Uterus (tissue), 3 donors: ENCODE measurements at regions not wholly inside any gene's neighbourhood (a gene's known extent, or its start where the extent isn't known, plus 50 kb on each side); places are given as distances from the start of the nearest gene placed in this dataset.

Experiments
- DNase-seq, 2 donors: peaks; one replicate each; pipeline ENCODE4 v3.0.0-alpha.2; 2019 to 2020
- H3K27ac ChIP-seq, 2 donors: fragments of 200-600 bp; sonication (generic); 1 replicate in 1 of 2; 2 replicates in 1 of 2; pipeline ENCODE4 v1.5.1; 2016 to 2018
- H3K27me3 ChIP-seq, 2 donors: fragments of 200-600 bp; sonication (generic); one replicate each; pipeline ENCODE4 v1.5.1; 2018 to 2019; ENCODE audit warnings: control low read depth in 1 of 2
- H3K36me3 ChIP-seq, 2 donors: fragments of 200-600 bp; sonication (generic); one replicate each; pipeline ENCODE4 v1.5.1; 2019; ENCODE audit warnings: control low read depth in 1 of 2
- H3K4me1 ChIP-seq, 2 donors: fragments of 200-600 bp; sonication (generic); one replicate each; pipeline ENCODE4 v1.5.1; 2018 to 2019; ENCODE audit warnings: control low read depth in 1 of 2
- H3K4me3 ChIP-seq, 2 donors: fragments of 200-600 bp; sonication (generic); 1 replicate in 1 of 2; 2 replicates in 1 of 2; pipeline ENCODE4 v1.5.1; 2018 to 2019; ENCODE audit warnings: mild to moderate bottlenecking in 1 of 2
- H3K9me3 ChIP-seq, 2 donors: fragments of 200-600 bp; sonication (generic); one replicate each; pipeline ENCODE4 v1.5.1; 2019; ENCODE audit warnings: control low read depth in 1 of 2
- CTCF ChIP-seq, 4 experiments: fragments of 200-600 bp in 2 of 4; fragments of 450-650 bp in 2 of 4; sonication (generic) in 2 of 4; IDR thresholded peaks; one replicate each; pipeline ENCODE4 v1.5.1; 2016 to 2019; ENCODE audit warnings: antibody characterized with exemption in 4 of 4, mild to moderate bottlenecking in 2 of 4, moderate library complexity in 1 of 4
- POLR2A ChIP-seq, 2 donors: fragments of 450-650 bp; IDR thresholded peaks; one replicate each; pipeline ENCODE4 v1.6.1; 2016; ENCODE audit warnings: antibody characterized with exemption in 2 of 2, mild to moderate bottlenecking in 1 of 2, moderate library complexity in 1 of 2
- intact Hi-C: fragments of 100-400 bp; cut with DNase I; formaldehyde crosslinking; loops from one replicate; pipeline ENCODE4 v1.15.1; 2023; ENCODE audit warnings: low total_unique reads
- donor health status: DM: yes; HTN: yes; CAD: no.

- Histone ChIP-seq H3K27ac (no peak overlapping the region), H3K4me1 (no peaks in the 10 kb centered on the region)
- intact Hi-C loops, result no loop called here
These were observed 102.6 kb upstream of the CTBP2 start for GRCh38 chr10:125262920-125263319.

GRCh38 chr10:125262409-125262808, 102.0 kb upstream of the CTBP2 start:
- no peaks in the 10 kb centered on the region for H3K4me1 ChIP-seq
- intact Hi-C loops, result no loop called here
- H3K27ac ChIP-seq, result no peak overlapping the region
- no peaks in the 10 kb centered on the region for H3K27me3 ChIP-seq
- TF ChIP-seq POLR2A (IDR thresholded peaks at IDR 0.05) (no peak), CTCF (IDR thresholded peaks at IDR 0.05) (no peak)
- DNase-seq, result no peak
- H3K4me3 ChIP-seq, result no peak overlapping the region
- H3K9me3 ChIP-seq, result no peaks in the 10 kb centered on the region
- no peaks in the 10 kb centered on the region for H3K36me3 ChIP-seq

More at GRCh38 chr10:125262920-125263319, 102.6 kb upstream of the CTBP2 start:
- DNase-seq, result no peak
- no peaks in the 10 kb centered on the region for H3K9me3 ChIP-seq
- TF ChIP-seq POLR2A (IDR thresholded peaks at IDR 0.05), result no peak
- TF ChIP-seq CTCF (IDR thresholded peaks at IDR 0.05), result no peak
- H3K36me3 ChIP-seq, result no peaks in the 10 kb centered on the region
- H3K27me3 ChIP-seq, result no peaks in the 10 kb centered on the region
- H3K4me3 ChIP-seq, result no peak overlapping the region

GRCh38 chr10:125261491-125262186, 101.3 kb upstream of the CTBP2 start:
- Histone ChIP-seq H3K9me3 (no peaks in the 10 kb centered on the region), H3K27ac (no peak overlapping the region), H3K4me3 (no peak overlapping the region), H3K27me3 (no peaks in the 10 kb centered on the region), H3K36me3 (no peaks in the 10 kb centered on the region), H3K4me1 (no peaks in the 10 kb centered on the region)
- DNase-seq, result no peak
- TF ChIP-seq POLR2A (IDR thresholded peaks at IDR 0.05) (no peak), CTCF (IDR thresholded peaks at IDR 0.05) (no peak)
- intact Hi-C loops, result no loop called here

- TF ChIP-seq POLR2A (IDR thresholded peaks at IDR 0.05) (no peak), CTCF (IDR thresholded peaks at IDR 0.05) (no peak)
- Histone ChIP-seq H3K4me1 (no peaks in the 10 kb centered on the region), H3K27ac (no peak overlapping the region), H3K4me3 (no peak overlapping the region), H3K9me3 (no peaks in the 10 kb centered on the region), H3K27me3 (no peaks in the 10 kb centered on the region), H3K36me3 (no peaks in the 10 kb centered on the region)
- DNase-seq, result no peak
- intact Hi-C loops, result no loop called here
These were observed 99.9 kb upstream of the CTBP2 start for GRCh38 chr10:125260260-125260659.

GRCh38 chr10:125259651-125260050, 99.3 kb upstream of the CTBP2 start:
- intact Hi-C loops, result no loop called here
- Histone ChIP-seq H3K9me3 (no peaks in the 10 kb centered on the region), H3K4me3 (no peak overlapping the region), H3K27me3 (no peaks in the 10 kb centered on the region), H3K36me3 (no peaks in the 10 kb centered on the region), H3K27ac (no peak overlapping the region), H3K4me1 (no peaks in the 10 kb centered on the region)
- DNase-seq, result no peak
- TF ChIP-seq CTCF (IDR thresholded peaks at IDR 0.05) (no peak), POLR2A (IDR thresholded peaks at IDR 0.05) (no peak)
